MCF 10A (cell line): ENCODE measurements at regions not wholly inside any gene's neighbourhood (a gene's known extent, or its start where the extent isn't known, plus 50 kb on each side); places are given as distances from the start of the nearest gene placed in this dataset.

ENCODE experiments used
- BruUV-seq: library from RNA; stranded (reverse); fragments of 400-500 nt; replicated peaks from 2 replicates; lab custom pipeline; 2021; lab: Mats Ljungman, UMichigan
- CTCF ChIA-PET: fragments of 300-600 bp; sonication (Branson Sonifier 250); formaldehyde crosslinking; extraction: SDS; loops from one replicate; lab custom pipeline; 2021; ENCODE audit warnings: antibody characterized with exemption, inconsistent platforms; lab: Yijun Ruan, JAX
- POLR2A ChIA-PET: fragments of 300-600, 350-650 bp; sonication (Branson Sonifier 250); formaldehyde crosslinking; extraction: SDS; loops from one replicate; lab custom pipeline; 2020; ENCODE audit warnings: antibody characterized with exemption, inconsistent platforms; lab: Yijun Ruan, JAX
- DNase-seq: peaks from one replicate; pipeline ENCODE4 v3.0.0-alpha.2; 2018; ENCODE audit not compliant: unreplicated experiment
- H3K27ac Mint-ChIP-seq: one replicate; pipeline ENCODE4 v1.8.0; 2022; ENCODE audit warnings: mild to moderate bottlenecking, low read depth, mixed read lengths; ENCODE audit not compliant: unreplicated experiment
- H3K27me3 Mint-ChIP-seq: one replicate; pipeline ENCODE4 v1.8.0; 2022; ENCODE audit warnings: mixed read lengths; ENCODE audit not compliant: insufficient read depth, unreplicated experiment
- H3K36me3 Mint-ChIP-seq: one replicate; pipeline ENCODE4 v1.8.0; 2022; ENCODE audit warnings: mild to moderate bottlenecking, moderate library complexity, mixed read lengths; ENCODE audit not compliant: insufficient read depth, unreplicated experiment
- H3K4me1 Mint-ChIP-seq: one replicate; pipeline ENCODE4 v1.8.0; 2022; ENCODE audit warnings: mixed read lengths; ENCODE audit not compliant: insufficient read depth, unreplicated experiment
- H3K4me3 Mint-ChIP-seq: one replicate; pipeline ENCODE4 v1.8.0; 2022; ENCODE audit warnings: mild to moderate bottlenecking, moderate library complexity, mixed read lengths; ENCODE audit not compliant: unreplicated experiment
- H3K9me3 Mint-ChIP-seq: one replicate; pipeline ENCODE4 v1.8.0; 2022; ENCODE audit warnings: mixed read lengths; ENCODE audit not compliant: unreplicated experiment
- intact Hi-C: fragments of 100-400 bp; cut with micrococcal nuclease; formaldehyde crosslinking; loops from 2 replicates; pipeline ENCODE4 v1.14.1; 2022
- TF ChIP-seq, protein P1 (sequence below): fragments of 200-600 bp; IDR thresholded peaks from one replicate; pipeline ENCODE4 v1.8.0; 2022; ENCODE audit warnings: antibody characterized with exemption, mild to moderate bottlenecking; ENCODE audit not compliant: unreplicated experiment

DNA sequence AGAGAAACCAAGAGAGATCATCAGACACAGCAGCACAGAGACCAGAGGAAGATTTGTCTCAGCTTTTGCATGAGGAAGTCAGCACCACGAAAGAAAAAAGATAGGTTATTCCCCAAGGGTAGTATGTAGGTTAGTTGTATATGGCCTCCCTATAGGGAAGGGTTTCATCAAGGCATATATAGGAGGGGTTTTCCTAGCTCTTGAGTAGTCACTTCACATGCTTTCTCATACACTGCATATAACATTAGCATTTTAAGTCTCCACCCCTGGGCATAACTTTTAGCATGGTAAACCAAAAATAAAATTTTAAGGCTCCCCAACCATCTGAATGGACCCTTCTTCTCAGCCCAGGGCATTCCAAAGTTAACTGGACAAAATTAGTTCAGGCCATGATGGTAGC lies 1571.6 kb upstream of the ACO1 start:
- CTCF ChIA-PET: interaction anchor here (0.6 kb wide), 1 partner anchor 620 kb away, joined by 3 read pairs; no protein-coding TSS in a partner anchor

DNA sequence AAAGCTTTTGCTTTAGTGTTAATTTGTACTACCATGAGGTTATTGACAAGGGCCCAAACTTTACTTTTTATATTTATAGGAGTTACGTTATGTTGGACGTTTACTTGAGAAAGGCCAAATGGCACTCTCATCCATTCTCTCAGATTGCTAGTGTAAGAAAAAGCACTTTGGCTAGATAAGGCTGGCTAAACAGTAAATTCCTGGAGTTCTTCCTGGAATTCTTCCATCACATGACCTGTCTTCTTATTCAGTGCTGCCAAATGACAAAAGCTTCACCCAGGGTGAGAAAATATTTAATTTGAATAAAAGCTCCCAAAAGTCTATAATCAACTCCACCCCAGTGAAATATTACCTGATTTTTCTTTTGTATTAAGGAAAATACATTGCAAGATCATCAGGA lies 1568.9 kb upstream of the ACO1 start:
- ChIA-PET CTCF (no interaction called here), POLR2A (no interaction called here)

More for the DNA sequence above, 1571.6 kb upstream of the ACO1 start:
- Mint-ChIP-seq H3K4me1 (no peaks in the 10 kb centered on the region), H3K9me3 (no peaks in the 10 kb centered on the region), H3K36me3 (no peaks in the 10 kb centered on the region), H3K4me3 (no peak overlapping the region), H3K27me3 (peaks cover 53% of the 10 kb centered on the region), H3K27ac (no peak overlapping the region)
- POLR2A ChIA-PET: interaction anchor here (0.7 kb wide), 1 partner anchor 9 kb away, joined by 4 read pairs; no protein-coding TSS in a partner anchor
- no peak for DNase-seq
- no TSS peak for BruUV-seq
- intact Hi-C loops: no loop called here
- TF ChIP-seq, protein P1, sequence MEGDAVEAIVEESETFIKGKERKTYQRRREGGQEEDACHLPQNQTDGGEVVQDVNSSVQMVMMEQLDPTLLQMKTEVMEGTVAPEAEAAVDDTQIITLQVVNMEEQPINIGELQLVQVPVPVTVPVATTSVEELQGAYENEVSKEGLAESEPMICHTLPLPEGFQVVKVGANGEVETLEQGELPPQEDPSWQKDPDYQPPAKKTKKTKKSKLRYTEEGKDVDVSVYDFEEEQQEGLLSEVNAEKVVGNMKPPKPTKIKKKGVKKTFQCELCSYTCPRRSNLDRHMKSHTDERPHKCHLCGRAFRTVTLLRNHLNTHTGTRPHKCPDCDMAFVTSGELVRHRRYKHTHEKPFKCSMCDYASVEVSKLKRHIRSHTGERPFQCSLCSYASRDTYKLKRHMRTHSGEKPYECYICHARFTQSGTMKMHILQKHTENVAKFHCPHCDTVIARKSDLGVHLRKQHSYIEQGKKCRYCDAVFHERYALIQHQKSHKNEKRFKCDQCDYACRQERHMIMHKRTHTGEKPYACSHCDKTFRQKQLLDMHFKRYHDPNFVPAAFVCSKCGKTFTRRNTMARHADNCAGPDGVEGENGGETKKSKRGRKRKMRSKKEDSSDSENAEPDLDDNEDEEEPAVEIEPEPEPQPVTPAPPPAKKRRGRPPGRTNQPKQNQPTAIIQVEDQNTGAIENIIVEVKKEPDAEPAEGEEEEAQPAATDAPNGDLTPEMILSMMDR: no peak

DNA sequence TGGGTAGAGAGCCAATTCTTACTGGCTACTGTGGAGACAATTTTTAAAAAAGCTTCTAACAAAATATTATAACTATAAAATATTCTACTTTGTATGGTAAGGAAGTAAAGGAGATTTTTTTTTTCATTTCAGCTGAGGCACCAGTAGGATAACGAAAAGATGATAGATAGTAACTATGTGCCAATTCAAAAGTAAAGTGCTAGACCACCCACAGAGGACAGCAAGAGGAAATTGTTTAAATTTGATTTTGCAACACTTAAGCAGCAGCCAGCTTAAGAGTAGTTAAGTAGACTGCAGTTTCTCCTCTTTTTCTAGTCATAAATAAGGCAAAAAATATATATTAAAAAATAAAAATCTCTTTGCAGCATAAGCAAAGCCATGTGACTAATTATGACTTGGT lies 1539.3 kb upstream of the ACO1 start:
- ChIA-PET POLR2A (no interaction called here), CTCF (no interaction called here)
- DNase-seq: no peak
- no peaks in the 10 kb centered on the region for H3K4me1 Mint-ChIP-seq
- peaks cover 77% of the 10 kb centered on the region for H3K27me3 Mint-ChIP-seq
- TF ChIP-seq, protein P1: no peak
- H3K4me3 Mint-ChIP-seq: no peak overlapping the region
- H3K36me3 Mint-ChIP-seq: no peaks in the 10 kb centered on the region
- intact Hi-C loops: no loop called here
- H3K27ac Mint-ChIP-seq: no peak overlapping the region
- no TSS peak for BruUV-seq
- H3K9me3 Mint-ChIP-seq: no peaks in the 10 kb centered on the region

More for the DNA sequence above, 1568.9 kb upstream of the ACO1 start:
- H3K27ac Mint-ChIP-seq: no peak overlapping the region
- H3K9me3 Mint-ChIP-seq: no peaks in the 10 kb centered on the region
- H3K36me3 Mint-ChIP-seq: no peaks in the 10 kb centered on the region
- TF ChIP-seq, protein P1: no peak
- BruUV-seq: no TSS peak
- no peaks in the 10 kb centered on the region for H3K4me1 Mint-ChIP-seq
- H3K4me3 Mint-ChIP-seq: no peak overlapping the region
- peaks cover 25% of the 10 kb centered on the region for H3K27me3 Mint-ChIP-seq
- no peak for DNase-seq
- intact Hi-C loops: no loop called here

DNA sequence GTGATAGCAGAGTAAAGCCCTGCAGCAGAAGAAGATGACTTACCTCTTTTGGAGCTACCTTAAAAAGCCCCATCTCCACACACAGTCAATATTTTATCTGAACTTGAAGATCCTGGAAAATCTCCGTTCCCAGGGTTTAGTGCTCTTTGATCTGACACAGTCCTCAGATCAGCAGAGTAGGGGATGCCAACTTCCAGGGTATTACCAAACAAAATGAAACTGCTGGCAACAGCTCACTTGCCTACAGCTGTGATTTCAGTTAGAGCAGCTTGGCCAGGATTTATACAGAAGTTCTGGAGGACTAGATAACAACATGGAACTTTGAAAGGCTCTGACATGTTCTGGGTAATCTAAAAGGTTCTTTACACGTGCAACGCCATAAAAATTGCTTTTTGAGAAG lies 1537.8 kb upstream of the ACO1 start:
- no peak overlapping the region for H3K4me3 Mint-ChIP-seq
- no peaks in the 10 kb centered on the region for H3K36me3 Mint-ChIP-seq

More for the DNA sequence above, 1537.8 kb upstream of the ACO1 start:
- Mint-ChIP-seq H3K4me1 (no peaks in the 10 kb centered on the region), H3K27ac (no peak overlapping the region), H3K9me3 (no peaks in the 10 kb centered on the region), H3K27me3 (peaks cover 82% of the 10 kb centered on the region)
- DNase-seq: no peak
- ChIA-PET CTCF (no interaction called here), POLR2A (interaction anchor here (0.6 kb wide), 2 partner anchors 59 to 64 kb away, joined by 3 to 6 read pairs; no protein-coding TSS in a partner anchor)
- no TSS peak for BruUV-seq
- intact Hi-C loops: no loop called here
- TF ChIP-seq, protein P1: no peak
